ENCODE measurements at regions not wholly inside any gene's neighbourhood (a gene's known extent, or its start where the extent isn't known, plus 50 kb on each side); places are given as distances from the start of the nearest gene placed in this dataset.

DNA sequence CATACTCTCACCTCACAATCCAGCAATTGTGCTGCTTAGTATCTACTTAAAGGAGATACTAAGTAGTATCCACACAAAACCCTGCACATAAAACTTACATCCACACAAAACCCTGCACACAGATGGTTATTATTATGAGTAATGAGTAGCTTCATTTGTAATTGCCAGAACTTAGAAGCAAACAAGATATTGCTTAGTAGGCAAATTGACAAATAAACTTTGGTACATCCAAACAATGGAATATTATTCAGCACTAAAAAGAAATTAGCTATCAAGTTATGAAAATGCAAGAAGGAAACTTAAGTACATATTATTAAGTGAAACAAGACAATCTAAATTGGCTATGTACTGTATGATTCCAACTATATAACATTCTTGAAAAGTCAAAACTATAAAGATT lies 80.6 kb downstream of the NPY2R start:
- ChIA-PET POLR2A (no interaction called here), CTCF (no interaction called here)
- ATAC-seq (no peak), DNase-seq (ENCODE audit: low spot score) (no peak)
- no peaks in the 10 kb centered on the region for H3K36me3 Mint-ChIP-seq
- TF ChIP-seq ZNF671 (CRISPR knock-in tag; IDR thresholded peaks at IDR 0.05) = no peak
- TF ChIP-seq, protein P1, sequence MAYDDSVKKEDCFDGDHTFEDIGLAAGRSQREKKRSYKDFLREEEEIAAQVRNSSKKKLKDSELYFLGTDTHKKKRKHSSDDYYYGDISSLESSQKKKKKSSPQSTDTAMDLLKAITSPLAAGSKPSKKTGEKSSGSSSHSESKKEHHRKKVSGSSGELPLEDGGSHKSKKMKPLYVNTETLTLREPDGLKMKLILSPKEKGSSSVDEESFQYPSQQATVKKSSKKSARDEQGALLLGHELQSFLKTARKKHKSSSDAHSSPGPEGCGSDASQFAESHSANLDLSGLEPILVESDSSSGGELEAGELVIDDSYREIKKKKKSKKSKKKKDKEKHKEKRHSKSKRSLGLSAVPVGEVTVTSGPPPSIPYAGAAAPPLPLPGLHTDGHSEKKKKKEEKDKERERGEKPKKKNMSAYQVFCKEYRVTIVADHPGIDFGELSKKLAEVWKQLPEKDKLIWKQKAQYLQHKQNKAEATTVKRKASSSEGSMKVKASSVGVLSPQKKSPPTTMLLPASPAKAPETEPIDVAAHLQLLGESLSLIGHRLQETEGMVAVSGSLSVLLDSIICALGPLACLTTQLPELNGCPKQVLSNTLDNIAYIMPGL (CRISPR knock-in tag; IDR thresholded peaks at IDR 0.05) = no peak
- TF ChIP-seq ZNF232 (CRISPR knock-in tag; IDR thresholded peaks at IDR 0.05) = no peak
- TF ChIP-seq, protein P2, sequence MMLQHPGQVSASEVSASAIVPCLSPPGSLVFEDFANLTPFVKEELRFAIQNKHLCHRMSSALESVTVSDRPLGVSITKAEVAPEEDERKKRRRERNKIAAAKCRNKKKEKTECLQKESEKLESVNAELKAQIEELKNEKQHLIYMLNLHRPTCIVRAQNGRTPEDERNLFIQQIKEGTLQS (CRISPR knock-in tag; conservative IDR thresholded peaks at IDR 0.05) = no peak
- TF ChIP-seq, protein P3, sequence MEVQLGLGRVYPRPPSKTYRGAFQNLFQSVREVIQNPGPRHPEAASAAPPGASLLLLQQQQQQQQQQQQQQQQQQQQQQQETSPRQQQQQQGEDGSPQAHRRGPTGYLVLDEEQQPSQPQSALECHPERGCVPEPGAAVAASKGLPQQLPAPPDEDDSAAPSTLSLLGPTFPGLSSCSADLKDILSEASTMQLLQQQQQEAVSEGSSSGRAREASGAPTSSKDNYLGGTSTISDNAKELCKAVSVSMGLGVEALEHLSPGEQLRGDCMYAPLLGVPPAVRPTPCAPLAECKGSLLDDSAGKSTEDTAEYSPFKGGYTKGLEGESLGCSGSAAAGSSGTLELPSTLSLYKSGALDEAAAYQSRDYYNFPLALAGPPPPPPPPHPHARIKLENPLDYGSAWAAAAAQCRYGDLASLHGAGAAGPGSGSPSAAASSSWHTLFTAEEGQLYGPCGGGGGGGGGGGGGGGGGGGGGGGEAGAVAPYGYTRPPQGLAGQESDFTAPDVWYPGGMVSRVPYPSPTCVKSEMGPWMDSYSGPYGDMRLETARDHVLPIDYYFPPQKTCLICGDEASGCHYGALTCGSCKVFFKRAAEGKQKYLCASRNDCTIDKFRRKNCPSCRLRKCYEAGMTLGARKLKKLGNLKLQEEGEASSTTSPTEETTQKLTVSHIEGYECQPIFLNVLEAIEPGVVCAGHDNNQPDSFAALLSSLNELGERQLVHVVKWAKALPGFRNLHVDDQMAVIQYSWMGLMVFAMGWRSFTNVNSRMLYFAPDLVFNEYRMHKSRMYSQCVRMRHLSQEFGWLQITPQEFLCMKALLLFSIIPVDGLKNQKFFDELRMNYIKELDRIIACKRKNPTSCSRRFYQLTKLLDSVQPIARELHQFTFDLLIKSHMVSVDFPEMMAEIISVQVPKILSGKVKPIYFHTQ (CRISPR knock-in tag; IDR thresholded peaks at IDR 0.05) = no peak
- no peak for TF ChIP-seq ETV6 (CRISPR knock-in tag; IDR thresholded peaks at IDR 0.05)
- TF ChIP-seq CREM (CRISPR knock-in tag; IDR thresholded peaks at IDR 0.05) = no peak
- TF ChIP-seq, protein P4, sequence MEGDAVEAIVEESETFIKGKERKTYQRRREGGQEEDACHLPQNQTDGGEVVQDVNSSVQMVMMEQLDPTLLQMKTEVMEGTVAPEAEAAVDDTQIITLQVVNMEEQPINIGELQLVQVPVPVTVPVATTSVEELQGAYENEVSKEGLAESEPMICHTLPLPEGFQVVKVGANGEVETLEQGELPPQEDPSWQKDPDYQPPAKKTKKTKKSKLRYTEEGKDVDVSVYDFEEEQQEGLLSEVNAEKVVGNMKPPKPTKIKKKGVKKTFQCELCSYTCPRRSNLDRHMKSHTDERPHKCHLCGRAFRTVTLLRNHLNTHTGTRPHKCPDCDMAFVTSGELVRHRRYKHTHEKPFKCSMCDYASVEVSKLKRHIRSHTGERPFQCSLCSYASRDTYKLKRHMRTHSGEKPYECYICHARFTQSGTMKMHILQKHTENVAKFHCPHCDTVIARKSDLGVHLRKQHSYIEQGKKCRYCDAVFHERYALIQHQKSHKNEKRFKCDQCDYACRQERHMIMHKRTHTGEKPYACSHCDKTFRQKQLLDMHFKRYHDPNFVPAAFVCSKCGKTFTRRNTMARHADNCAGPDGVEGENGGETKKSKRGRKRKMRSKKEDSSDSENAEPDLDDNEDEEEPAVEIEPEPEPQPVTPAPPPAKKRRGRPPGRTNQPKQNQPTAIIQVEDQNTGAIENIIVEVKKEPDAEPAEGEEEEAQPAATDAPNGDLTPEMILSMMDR (IDR thresholded peaks at IDR 0.05) = no peak
- no peak for TF ChIP-seq PRRX2 (CRISPR knock-in tag; IDR thresholded peaks at IDR 0.05)
- TF ChIP-seq ZNF416 (CRISPR knock-in tag; IDR thresholded peaks at IDR 0.05) = no peak
- no peak for TF ChIP-seq SMAD4 (CRISPR knock-in tag; IDR thresholded peaks at IDR 0.05)
- TF ChIP-seq ZBTB21 (CRISPR knock-in tag; IDR thresholded peaks at IDR 0.05; ENCODE audit: borderline replicate concordance) = no peak
- no peak for TF ChIP-seq IRF2 (CRISPR knock-in tag; IDR thresholded peaks at IDR 0.05; ENCODE audit: borderline replicate concordance, low read depth)
- TF ChIP-seq MXD4 (CRISPR knock-in tag; IDR thresholded peaks at IDR 0.05; ENCODE audit: borderline replicate concordance) = no peak
- TF ChIP-seq, protein P5, sequence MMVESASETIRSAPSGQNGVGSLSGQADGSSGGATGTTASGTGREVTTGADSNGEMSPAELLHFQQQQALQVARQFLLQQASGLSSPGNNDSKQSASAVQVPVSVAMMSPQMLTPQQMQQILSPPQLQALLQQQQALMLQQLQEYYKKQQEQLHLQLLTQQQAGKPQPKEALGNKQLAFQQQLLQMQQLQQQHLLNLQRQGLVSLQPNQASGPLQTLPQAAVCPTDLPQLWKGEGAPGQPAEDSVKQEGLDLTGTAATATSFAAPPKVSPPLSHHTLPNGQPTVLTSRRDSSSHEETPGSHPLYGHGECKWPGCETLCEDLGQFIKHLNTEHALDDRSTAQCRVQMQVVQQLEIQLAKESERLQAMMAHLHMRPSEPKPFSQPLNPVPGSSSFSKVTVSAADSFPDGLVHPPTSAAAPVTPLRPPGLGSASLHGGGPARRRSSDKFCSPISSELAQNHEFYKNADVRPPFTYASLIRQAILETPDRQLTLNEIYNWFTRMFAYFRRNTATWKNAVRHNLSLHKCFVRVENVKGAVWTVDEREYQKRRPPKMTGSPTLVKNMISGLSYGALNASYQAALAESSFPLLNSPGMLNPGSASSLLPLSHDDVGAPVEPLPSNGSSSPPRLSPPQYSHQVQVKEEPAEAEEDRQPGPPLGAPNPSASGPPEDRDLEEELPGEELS (CRISPR knock-in tag; IDR thresholded peaks at IDR 0.05) = no peak
- H3K27ac Mint-ChIP-seq = no peak overlapping the region
- no peaks in the 10 kb centered on the region; the same call in 1 of the 2 replicates for H3K27me3 Mint-ChIP-seq (ENCODE audit: low read depth)
- H3K4me3 Mint-ChIP-seq = no peak overlapping the region
- H3K4me1 Mint-ChIP-seq = peaks cover 17% of the 10 kb centered on the region
- H3K9me3 Mint-ChIP-seq = no peaks in the 10 kb centered on the region

All from WTC11 (cell line).